GM12878 (cell line): ENCODE measurements at regions not wholly inside any gene's neighbourhood (a gene's known extent, or its start where the extent isn't known, plus 50 kb on each side); places are given as distances from the start of the nearest gene placed in this dataset.

Experiments
- BRCA1 ChIP-seq: IDR thresholded peaks from 2 replicates; pipeline ENCODE4 v1.6.1; 2011; ENCODE audit warnings: low read depth, low read length, improper control_type of control experiment
- CEBPB ChIP-seq, 2 experiments: fragments of 150-350 bp in 1 of 2; IDR thresholded peaks; 2 replicates each; pipeline ENCODE4 v1.6.1; 2012 to 2014; ENCODE audit warnings: low read depth in 2 of 2, low read length in 2 of 2, borderline replicate concordance in 1 of 2, inconsistent platforms in 1 of 2
- FOXM1 ChIP-seq: IDR thresholded peaks from 2 replicates; pipeline ENCODE4 v1.6.1; 2012; ENCODE audit warnings: low read depth, mild to moderate bottlenecking, inconsistent platforms, low read length, moderate library complexity
- JUND ChIP-seq: IDR thresholded peaks from 2 replicates; pipeline ENCODE4 v1.6.1; 2012; ENCODE audit warnings: low read depth, mild to moderate bottlenecking, low read length, improper control_type of control experiment, moderate library complexity
- POLR2AphosphoS5 ChIP-seq: IDR thresholded peaks from 2 replicates; pipeline ENCODE4 v1.6.1; 2011; ENCODE audit warnings: mild to moderate bottlenecking, low read length, inconsistent platforms

DNA sequence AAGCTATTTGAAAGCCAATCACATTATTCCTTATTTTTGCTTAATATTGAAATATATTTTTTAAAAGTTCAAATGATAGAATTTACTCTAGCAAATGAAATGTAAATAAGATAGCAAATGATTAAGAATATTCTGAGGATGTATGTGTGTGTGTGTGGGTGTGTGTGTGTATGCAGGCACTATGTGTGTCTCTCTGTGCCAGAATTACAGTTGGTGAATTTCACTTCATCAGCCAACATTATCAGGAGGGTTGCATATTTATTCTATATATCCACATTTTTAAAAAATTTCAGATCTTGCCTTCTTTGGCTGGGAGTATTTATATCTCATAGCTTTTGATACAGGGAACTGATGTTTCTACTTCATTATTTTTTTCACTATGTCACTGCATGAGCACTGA, 274.9 kb upstream of the SOX5 start:
- TF ChIP-seq FOXM1 (no peak), BRCA1 (no peak), POLR2AphosphoS5 (no peak), CEBPB (IDR thresholded peaks at IDR 0.05; ENCODE audit: borderline replicate concordance in 1 of 2, low read depth in 2 of 2, low read length in 2 of 2) (no peak), JUND (no peak)
